Ectodermal cell (in vitro differentiated cells): ENCODE measurements at regions not wholly inside any gene's neighbourhood (a gene's known extent, or its start where the extent isn't known, plus 50 kb on each side); places are given as distances from the start of the nearest gene placed in this dataset.

Experiments
- H3K27ac ChIP-seq: 2 replicates; pipeline ENCODE4 v1.7.0; 2013; ENCODE audit warnings: mild to moderate bottlenecking, low read depth, low read length; ENCODE audit not compliant: insufficient read depth, poor library complexity, severe bottlenecking
- H3K27me3 ChIP-seq: 2 replicates; pipeline ENCODE4 v1.7.0; 2013; ENCODE audit warnings: mild to moderate bottlenecking, low read length; ENCODE audit not compliant: insufficient read depth, control insufficient read depth, poor library complexity, severe bottlenecking
- H3K36me3 ChIP-seq: one replicate; pipeline ENCODE4 v1.7.0; 2013; ENCODE audit warnings: low read length; ENCODE audit not compliant: control insufficient read depth, insufficient read depth
- H3K4me1 ChIP-seq: one replicate; pipeline ENCODE4 v1.7.0; 2013; ENCODE audit warnings: low read length; ENCODE audit not compliant: control insufficient read depth, insufficient read depth
- H3K4me3 ChIP-seq: 2 replicates; pipeline ENCODE4 v1.7.0; 2013; ENCODE audit warnings: low read depth, low read length, control low read depth; ENCODE audit not compliant: insufficient read depth
- H3K9me3 ChIP-seq: 2 replicates; pipeline ENCODE4 v1.7.0; 2013; ENCODE audit warnings: mild to moderate bottlenecking, low read length, moderate library complexity; ENCODE audit not compliant: control insufficient read depth
- WGBS, 2 experiments: methylation state at CpG; one replicate each; pipeline ENCODE4 v1.1.7; 2013; ENCODE audit warnings: missing lambda C conversion rate in 2 of 2; 5-methylcytosine and 5-hydroxymethylcytosine counted together

DNA sequence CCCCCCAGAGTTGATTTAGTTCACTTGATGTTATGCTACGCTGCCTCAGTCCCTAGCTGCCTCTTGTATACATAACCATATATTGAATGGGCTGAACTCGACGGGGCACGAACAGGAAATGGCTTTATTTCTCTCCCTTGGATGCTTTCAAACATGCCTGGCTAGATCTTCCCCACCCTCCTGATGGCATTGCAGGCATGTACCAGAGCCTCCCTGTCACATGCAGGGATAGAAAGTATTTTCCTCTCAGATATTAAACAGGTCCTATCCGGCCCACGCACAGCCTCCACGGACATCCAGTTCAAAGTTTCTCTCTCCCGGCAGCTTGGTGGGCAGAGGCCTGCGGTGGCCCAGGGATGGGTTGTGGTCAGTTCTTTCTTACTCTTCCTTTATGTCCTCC is 422.1 kb downstream of the RPS24 start:
- H3K9me3 ChIP-seq: no peaks in the 10 kb centered on the region
- no peak overlapping the region for H3K4me3 ChIP-seq
- no peaks in the 10 kb centered on the region for H3K36me3 ChIP-seq
- 89 to 90% methylated on average over 9 of the region's 9 CpGs for WGBS, 2 experiments
- H3K27me3 ChIP-seq: no peaks in the 10 kb centered on the region
- peaks cover 11% of the 10 kb centered on the region for H3K4me1 ChIP-seq
- no peak overlapping the region for H3K27ac ChIP-seq

DNA sequence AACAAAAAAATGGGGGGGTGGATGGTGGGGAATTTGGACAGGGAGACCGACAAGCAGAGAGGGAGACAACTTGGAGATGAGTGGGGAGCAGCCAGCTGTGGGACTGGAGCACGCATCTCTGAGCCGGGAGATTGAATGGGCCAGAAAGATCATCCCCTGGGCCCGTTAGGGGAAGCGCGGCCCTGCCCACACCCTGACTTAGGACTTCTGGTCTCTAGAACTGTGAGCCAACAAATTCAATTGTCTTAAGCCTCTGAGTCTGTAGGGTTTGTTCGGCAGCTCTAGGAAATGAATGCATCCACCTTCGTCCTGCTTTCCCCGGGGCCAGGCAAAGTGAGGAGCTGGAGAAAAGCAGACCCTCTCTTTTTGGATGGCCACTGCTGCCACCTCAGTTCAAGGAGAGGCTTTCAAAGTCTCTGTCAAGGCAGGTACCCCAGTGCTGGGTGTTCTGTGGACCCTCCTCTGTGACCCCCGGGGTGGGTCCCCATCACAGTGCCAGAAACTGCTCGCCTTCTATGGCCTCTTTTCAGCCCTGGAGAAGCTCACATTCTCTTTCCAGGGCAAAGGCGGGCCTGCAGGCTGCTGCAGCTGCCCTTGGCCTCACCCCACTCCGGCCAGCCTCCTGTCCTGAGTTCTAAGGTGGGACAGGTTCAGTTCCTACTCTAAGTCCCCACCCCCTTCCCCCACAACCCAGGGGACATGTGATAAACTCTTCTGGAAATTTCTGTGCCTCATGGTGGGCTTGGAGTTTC is 423.2 kb downstream of the RPS24 start:
- H3K9me3 ChIP-seq: no peaks in the 10 kb centered on the region
- H3K27me3 ChIP-seq: no peaks in the 10 kb centered on the region
- 89% methylated on average over 13 of the region's 13 CpGs for WGBS, 2 experiments
- peaks cover 2% of the 10 kb centered on the region for H3K4me1 ChIP-seq
- no peak overlapping the region for H3K4me3 ChIP-seq
- no peak overlapping the region for H3K27ac ChIP-seq
- no peaks in the 10 kb centered on the region for H3K36me3 ChIP-seq

DNA sequence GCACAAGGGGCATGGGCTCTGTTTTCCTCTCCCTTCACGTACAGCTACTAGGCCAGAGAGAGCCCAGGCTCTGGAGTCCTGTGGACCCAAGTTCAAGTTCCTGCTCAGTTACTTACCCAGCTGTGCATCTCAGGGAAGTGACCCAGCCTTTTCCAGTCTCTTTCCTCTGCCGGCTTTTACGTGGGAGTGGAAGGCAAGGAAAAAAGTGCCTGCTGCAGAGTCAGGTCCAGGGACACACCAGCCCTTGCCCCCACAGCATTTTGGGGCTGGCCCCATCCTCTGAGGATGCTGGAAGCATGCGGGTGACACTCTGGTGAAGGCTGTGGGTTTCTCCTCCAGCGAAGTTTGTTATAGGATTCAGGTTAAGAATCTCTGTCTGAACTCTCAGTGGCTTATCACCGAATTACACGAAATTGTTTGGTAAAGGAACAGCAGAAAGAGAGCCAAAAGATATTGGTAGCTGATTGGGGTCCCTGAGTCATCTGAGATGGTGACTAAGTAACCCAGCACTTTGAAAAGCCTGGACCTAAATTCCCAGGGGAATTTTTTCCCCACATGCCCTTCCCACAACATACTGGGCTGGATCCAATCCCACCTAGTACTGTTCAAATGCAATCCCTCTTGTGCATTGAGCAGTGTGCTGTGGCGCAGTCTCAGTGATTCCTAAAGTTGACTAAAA is 424.3 kb downstream of the RPS24 start:
- Histone ChIP-seq H3K27me3 (no peaks in the 10 kb centered on the region), H3K4me3 (no peak overlapping the region), H3K4me1 (no peaks in the 10 kb centered on the region), H3K36me3 (no peaks in the 10 kb centered on the region), H3K27ac (no peak overlapping the region), H3K9me3 (no peaks in the 10 kb centered on the region)
- 95 to 96% methylated on average over 8 of the region's 8 CpGs for WGBS, 2 experiments

DNA sequence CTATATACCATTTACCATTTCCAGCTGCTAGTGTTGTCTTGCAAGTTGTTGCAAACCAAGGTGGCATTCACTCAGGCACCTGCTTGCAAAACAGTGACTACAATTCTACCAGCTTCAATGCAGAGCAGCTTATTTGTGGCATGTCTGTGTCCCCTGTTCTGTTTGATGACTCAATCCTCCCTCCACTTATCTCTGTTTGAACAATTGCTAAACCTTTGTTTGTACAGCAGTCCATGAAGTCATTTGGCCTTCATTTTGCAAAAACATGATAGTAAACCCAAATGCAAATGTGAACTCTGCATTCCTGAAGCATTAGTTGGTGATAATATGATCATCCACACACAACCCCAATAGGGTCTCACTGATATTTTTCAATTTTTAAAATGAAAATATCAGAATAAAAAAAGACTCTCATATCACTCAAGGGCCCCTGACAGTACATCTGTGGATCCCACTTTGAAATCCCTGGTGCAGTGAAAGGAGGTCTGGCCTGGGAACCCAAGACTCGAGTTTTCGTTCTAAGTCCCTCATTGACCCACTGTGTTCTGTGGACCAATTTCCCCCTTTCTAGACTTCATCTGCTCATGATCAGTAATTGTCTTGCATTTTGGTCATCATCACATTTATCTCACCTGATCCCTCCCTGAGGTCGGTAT is 425.4 kb downstream of the RPS24 start:
- no peak overlapping the region for H3K27ac ChIP-seq

DNA sequence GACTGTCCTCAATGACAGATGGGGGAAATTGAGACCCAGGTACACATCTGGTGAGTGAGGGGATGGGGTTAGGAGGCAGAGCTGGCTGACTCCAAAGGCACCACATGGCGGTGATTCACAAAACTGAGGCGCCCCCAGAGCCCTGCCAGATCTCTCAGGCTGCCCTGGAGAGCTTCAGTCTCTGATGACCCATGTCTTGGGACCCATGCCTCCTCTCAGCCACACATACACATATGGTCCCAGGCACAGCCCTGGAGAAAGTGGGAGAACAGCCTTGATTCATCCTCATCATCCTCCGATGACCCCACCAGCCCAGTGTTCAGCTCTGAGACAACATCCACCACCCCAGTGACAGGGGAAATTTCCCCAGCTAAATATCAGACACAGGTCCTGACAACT is 426.0 kb downstream of the RPS24 start:
- 94 to 99% methylated on average over 3 of the region's 3 CpGs for WGBS, 2 experiments
- H3K4me1 ChIP-seq: peaks cover 4% of the 10 kb centered on the region
- H3K27ac ChIP-seq: no peak overlapping the region

More for the DNA sequence above, 425.4 kb downstream of the RPS24 start:
- Histone ChIP-seq H3K4me1 (no peaks in the 10 kb centered on the region), H3K9me3 (no peaks in the 10 kb centered on the region), H3K4me3 (no peak overlapping the region), H3K27me3 (no peaks in the 10 kb centered on the region), H3K36me3 (no peaks in the 10 kb centered on the region)
- 96 to 98% methylated on average over 3 of the region's 3 CpGs for WGBS, 2 experiments

DNA sequence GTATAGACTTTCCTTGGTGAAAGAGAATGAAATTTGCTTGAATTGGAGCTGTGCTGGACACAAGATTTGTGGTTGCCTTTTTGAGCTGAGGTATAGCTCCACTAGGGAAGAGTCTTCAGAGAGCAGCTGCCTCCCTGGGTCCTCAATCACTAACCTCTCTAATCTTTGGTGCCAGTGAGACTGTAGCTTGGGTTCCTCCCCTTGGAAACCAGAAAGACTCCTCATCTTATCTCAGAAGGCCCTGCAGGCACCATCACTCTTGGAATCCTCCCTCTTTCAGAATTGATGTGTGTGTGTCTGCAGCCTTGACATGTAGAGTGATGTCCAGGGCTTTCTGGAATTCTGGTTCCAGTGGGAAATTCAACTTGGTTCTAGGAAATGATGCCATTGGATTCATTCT is 426.5 kb downstream of the RPS24 start:
- H3K36me3 ChIP-seq: no peaks in the 10 kb centered on the region
- H3K4me1 ChIP-seq: peaks cover 9% of the 10 kb centered on the region
- no peaks in the 10 kb centered on the region for H3K9me3 ChIP-seq
- no peaks in the 10 kb centered on the region for H3K27me3 ChIP-seq
- no peak overlapping the region for H3K4me3 ChIP-seq
- H3K27ac ChIP-seq: no peak overlapping the region

More for the DNA sequence above, 426.0 kb downstream of the RPS24 start:
- Histone ChIP-seq H3K9me3 (no peaks in the 10 kb centered on the region), H3K27me3 (no peaks in the 10 kb centered on the region), H3K36me3 (no peaks in the 10 kb centered on the region), H3K4me3 (no peak overlapping the region)

DNA sequence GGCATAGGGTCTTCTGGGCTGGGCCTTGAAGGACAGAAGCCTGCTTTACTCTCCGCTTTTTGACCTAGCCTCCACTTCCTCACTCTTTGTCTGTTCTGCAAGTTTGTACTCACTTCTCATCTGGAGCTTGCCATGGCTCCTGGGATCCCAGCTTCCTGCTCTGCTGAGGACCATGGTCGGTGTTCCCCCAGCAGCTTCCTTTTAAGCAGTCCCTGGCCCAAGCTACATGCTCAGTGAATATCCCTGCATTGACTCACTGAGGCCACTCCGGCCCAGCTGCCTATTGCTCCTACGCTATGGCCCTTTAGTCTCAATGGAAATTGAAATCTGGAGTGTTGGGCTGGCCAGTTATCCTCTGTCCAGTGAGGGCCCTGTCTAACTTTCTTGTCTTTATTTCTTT is 427.7 kb downstream of the RPS24 start:
- H3K27me3 ChIP-seq: no peaks in the 10 kb centered on the region
- H3K27ac ChIP-seq: no peak overlapping the region
- H3K4me3 ChIP-seq: no peak overlapping the region
- WGBS, 2 experiments: 95% methylated on average over 4 of the region's 4 CpGs
- H3K36me3 ChIP-seq: no peaks in the 10 kb centered on the region
- H3K4me1 ChIP-seq: peaks cover 19% of the 10 kb centered on the region
- no peaks in the 10 kb centered on the region for H3K9me3 ChIP-seq

DNA sequence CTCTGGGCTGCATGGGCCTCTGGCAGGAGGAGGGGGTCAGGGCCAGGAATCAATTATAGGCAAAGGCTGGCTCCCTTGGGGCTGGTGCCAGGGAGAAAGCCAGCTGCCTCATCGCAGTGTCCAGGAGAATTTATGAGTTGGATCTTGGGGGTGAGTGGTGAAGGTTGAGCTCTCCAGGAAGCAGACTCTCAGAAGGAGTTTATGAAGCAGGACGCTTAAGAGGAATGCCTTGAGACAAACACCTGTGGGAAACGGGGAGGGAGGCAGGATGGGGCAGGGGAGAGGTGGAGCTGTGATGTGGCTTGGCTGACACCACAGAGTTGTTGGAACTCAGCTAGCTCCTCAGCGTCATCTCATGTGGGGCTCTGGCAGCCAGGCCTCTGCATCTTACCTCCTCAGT is 428.5 kb downstream of the RPS24 start:
- WGBS, 2 experiments: 77 to 87% methylated on average over 4 of the region's 4 CpGs

DNA sequence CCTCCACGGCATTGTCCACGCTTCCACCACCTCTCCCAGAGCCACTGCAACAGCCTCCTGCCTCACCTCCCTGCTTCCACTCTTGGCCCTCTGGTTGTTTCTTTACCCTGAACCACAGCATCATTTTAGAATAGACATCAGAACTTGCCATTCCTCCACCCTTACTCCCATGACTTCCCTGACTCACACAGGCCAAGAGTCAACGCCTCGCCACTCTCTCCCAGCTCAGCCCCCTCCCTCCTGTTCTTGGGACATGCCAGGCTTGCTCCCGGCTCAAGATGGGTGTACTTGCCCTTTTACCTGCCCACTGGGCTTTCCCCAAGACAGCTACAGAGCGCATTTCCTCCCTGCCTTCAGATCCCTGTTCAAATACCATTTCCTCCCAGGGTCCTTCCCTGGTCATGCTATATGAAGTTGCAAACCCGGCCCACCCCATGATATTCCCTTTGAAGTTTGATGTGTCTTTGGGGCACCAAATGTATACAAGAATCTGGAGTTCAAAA is 429.1 kb downstream of the RPS24 start:
- Histone ChIP-seq H3K9me3 (no peaks in the 10 kb centered on the region), H3K36me3 (no peaks in the 10 kb centered on the region), H3K4me3 (no peak overlapping the region), H3K27ac (no peak overlapping the region), H3K4me1 (peaks cover 19% of the 10 kb centered on the region), H3K27me3 (no peaks in the 10 kb centered on the region)
- 73 to 75% methylated on average over 7 of the region's 7 CpGs for WGBS, 2 experiments

More for the DNA sequence above, 428.5 kb downstream of the RPS24 start:
- Histone ChIP-seq H3K27ac (no peak overlapping the region), H3K4me1 (peaks cover 19% of the 10 kb centered on the region), H3K27me3 (no peaks in the 10 kb centered on the region), H3K4me3 (no peak overlapping the region), H3K9me3 (no peaks in the 10 kb centered on the region), H3K36me3 (no peaks in the 10 kb centered on the region)
